ENCODE measurements at regions not wholly inside any gene's neighbourhood (a gene's known extent, or its start where the extent isn't known, plus 50 kb on each side); places are given as distances from the start of the nearest gene placed in this dataset.

GRCh38 chr12:34345801-34346200 lies 323.5 kb downstream of the ALG10 start:
- no peak overlapping the region for H3T11ph ChIP-seq (ENCODE audit: low read length)
- H3K56ac ChIP-seq (ENCODE audit: insufficient read length, low read depth, low read length) = no peak overlapping the region
- no peak overlapping the region for H2BK15ac ChIP-seq (ENCODE audit: low read depth, low read length)
- no peak overlapping the region for H4K8ac ChIP-seq (replicated peaks; ENCODE audit: insufficient read length, low read depth, low read length)
- Mint-ChIP-seq H3K9me3 (peaks cover 58 to 80% of the 10 kb centered on the region in 2 experiments), H3K36me3 (ENCODE audit: insufficient read depth in 1 of 3, low read depth in 3 of 3) (peaks cover 4 to 9% (median 7%) of the 10 kb centered on the region in 3 experiments; a peak in 5 of 7 replicates), H3K4me1 (no peaks in the 10 kb centered on the region), H3K4me3 (no peak overlapping the region), H3K27ac (no peak overlapping the region), H3K27me3 (ENCODE audit: low read depth) (no peaks in the 10 kb centered on the region; the same call in none of the 2 replicates)
- no peak overlapping the region for H2BK5ac ChIP-seq (ENCODE audit: insufficient read length, low read length)
- no CpG with 5 or more reads among the region's 31 CpGs for WGBS (ENCODE audit: extremely low coverage, insufficient read length, low lambda C conversion rate)
- no peaks in the 10 kb centered on the region for H3K79me1 ChIP-seq (ENCODE audit: insufficient read depth, low read depth, low read length, poor library complexity, severe bottlenecking)
- H3K23me2 ChIP-seq (ENCODE audit: insufficient read length, low read depth, low read length, poor library complexity, severe bottlenecking) = no peaks in the 10 kb centered on the region
- no peak overlapping the region for H2BK20ac ChIP-seq (ENCODE audit: low read depth, low read length, poor library complexity, severe bottlenecking)
- H4K91ac ChIP-seq (ENCODE audit: insufficient read length, low read depth, low read length) = no peak overlapping the region
- H2BK120ac ChIP-seq (ENCODE audit: low read depth, low read length, poor library complexity, severe bottlenecking) = no peak overlapping the region
- no peak overlapping the region for H3K23ac ChIP-seq (ENCODE audit: insufficient read length, low read depth, low read length)
- DNase-seq = no peak
- H3K79me2 ChIP-seq (ENCODE audit: insufficient read depth, low read length) = no peaks in the 10 kb centered on the region
- no peak overlapping the region for H3K4ac ChIP-seq (ENCODE audit: low read depth, low read length)
- H3K9me3 ChIP-seq (ENCODE audit: control insufficient read depth, low read depth, low read length) = peaks cover 1% of the 10 kb centered on the region
- no peak overlapping the region for H2AFZ ChIP-seq (ENCODE audit: low read length)
- no peaks in the 10 kb centered on the region for H4K20me1 ChIP-seq (ENCODE audit: control insufficient read depth, insufficient read depth, insufficient read length)
- H3K4me2 ChIP-seq (ENCODE audit: insufficient read depth, insufficient read length, low read length) = no peak overlapping the region
- H3K27ac ChIP-seq (ENCODE audit: insufficient read length, low read depth, low read length) = no peak overlapping the region
- TF ChIP-seq, protein P1, sequence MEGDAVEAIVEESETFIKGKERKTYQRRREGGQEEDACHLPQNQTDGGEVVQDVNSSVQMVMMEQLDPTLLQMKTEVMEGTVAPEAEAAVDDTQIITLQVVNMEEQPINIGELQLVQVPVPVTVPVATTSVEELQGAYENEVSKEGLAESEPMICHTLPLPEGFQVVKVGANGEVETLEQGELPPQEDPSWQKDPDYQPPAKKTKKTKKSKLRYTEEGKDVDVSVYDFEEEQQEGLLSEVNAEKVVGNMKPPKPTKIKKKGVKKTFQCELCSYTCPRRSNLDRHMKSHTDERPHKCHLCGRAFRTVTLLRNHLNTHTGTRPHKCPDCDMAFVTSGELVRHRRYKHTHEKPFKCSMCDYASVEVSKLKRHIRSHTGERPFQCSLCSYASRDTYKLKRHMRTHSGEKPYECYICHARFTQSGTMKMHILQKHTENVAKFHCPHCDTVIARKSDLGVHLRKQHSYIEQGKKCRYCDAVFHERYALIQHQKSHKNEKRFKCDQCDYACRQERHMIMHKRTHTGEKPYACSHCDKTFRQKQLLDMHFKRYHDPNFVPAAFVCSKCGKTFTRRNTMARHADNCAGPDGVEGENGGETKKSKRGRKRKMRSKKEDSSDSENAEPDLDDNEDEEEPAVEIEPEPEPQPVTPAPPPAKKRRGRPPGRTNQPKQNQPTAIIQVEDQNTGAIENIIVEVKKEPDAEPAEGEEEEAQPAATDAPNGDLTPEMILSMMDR (conservative IDR thresholded peaks at IDR 0.05) = no peak
- H2BK12ac ChIP-seq (ENCODE audit: insufficient read length, low read depth, low read length) = no peak overlapping the region
- H3K18ac ChIP-seq (ENCODE audit: insufficient read length, low read depth, low read length) = no peak overlapping the region
- no peaks in the 10 kb centered on the region for H3K27me3 ChIP-seq (ENCODE audit: insufficient read depth, low read length)
- H4K5ac ChIP-seq (ENCODE audit: insufficient read length, low read depth, low read length) = no peak overlapping the region
- no peak overlapping the region for H3K9ac ChIP-seq (ENCODE audit: extremely low read depth, insufficient read length, low read length)
- H3K14ac ChIP-seq (ENCODE audit: insufficient read depth, low read length) = no peak overlapping the region
- no peak overlapping the region for H2AK5ac ChIP-seq (ENCODE audit: insufficient read length, low read length)
- no peaks in the 10 kb centered on the region for H3K4me1 ChIP-seq (ENCODE audit: insufficient read depth, low read length)

All from H9 (cell line).